Mesothelial cell of epicardium (in vitro differentiated cells): ENCODE measurements at regions not wholly inside any gene's neighbourhood (a gene's known extent, or its start where the extent isn't known, plus 50 kb on each side); places are given as distances from the start of the nearest gene placed in this dataset.
A peak's percentile ranks its signal among the peaks of the same experiment; 100 is the strongest.

Source experiments
- DNase-seq, 2 experiments: peaks; one replicate each; pipeline ENCODE4 v3.0.0; 2021; ENCODE audit warnings: low spot score in 2 of 2; ENCODE audit not compliant: unreplicated experiment in 2 of 2
- H3K27ac Mint-ChIP-seq: 2 replicates; pipeline ENCODE4 v1.8.0; 2021; ENCODE audit warnings: mixed read lengths
- H3K27me3 Mint-ChIP-seq: 2 replicates; pipeline ENCODE4 v1.8.0; 2021; ENCODE audit warnings: low read depth, mixed read lengths
- H3K36me3 Mint-ChIP-seq: 2 replicates; pipeline ENCODE4 v1.8.0; 2021; ENCODE audit warnings: mixed read lengths
- H3K4me1 Mint-ChIP-seq: 2 replicates; pipeline ENCODE4 v1.8.0; 2021; ENCODE audit warnings: mixed read lengths
- H3K4me3 Mint-ChIP-seq: 2 replicates; pipeline ENCODE4 v1.8.0; 2021; ENCODE audit warnings: mild to moderate bottlenecking, moderate library complexity, mixed read lengths
- H3K9me3 Mint-ChIP-seq: 2 replicates; pipeline ENCODE4 v1.8.0; 2021; ENCODE audit warnings: mixed read lengths
- TF ChIP-seq, protein P1 (sequence below): fragments of 200-600 bp; sonication (generic); IDR thresholded peaks from one replicate; pipeline ENCODE4 v1.5.0; 2021; ENCODE audit warnings: antibody characterized with exemption; ENCODE audit not compliant: unreplicated experiment

DNA sequence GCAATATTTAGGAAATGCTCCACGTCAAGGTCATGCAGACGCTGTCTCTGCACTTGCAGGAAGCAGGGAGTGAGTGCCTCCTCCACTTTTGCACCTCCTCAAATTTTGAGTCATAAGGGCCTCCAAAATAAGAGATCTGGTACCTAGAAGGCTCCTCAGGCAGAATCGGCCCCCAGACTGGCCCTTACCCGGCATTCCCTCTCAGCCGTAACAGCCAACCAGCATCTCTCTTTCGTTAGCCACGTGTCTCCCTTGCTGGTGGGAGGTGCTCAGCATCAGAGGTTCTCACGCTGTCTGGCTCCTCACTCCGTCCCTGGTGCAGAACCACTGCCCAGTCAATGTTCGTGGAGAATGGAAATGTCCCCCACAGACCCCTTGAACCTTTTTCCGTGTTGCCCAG lies 75.3 kb downstream of the ANKRD60 start:
- no peaks in the 10 kb centered on the region for H3K36me3 Mint-ChIP-seq
- H3K9me3 Mint-ChIP-seq = no peaks in the 10 kb centered on the region
- no peak overlapping the region for H3K4me3 Mint-ChIP-seq
- H3K4me1 Mint-ChIP-seq = peaks cover 2% of the 10 kb centered on the region
- H3K27ac Mint-ChIP-seq = no peak overlapping the region
- TF ChIP-seq, protein P1, sequence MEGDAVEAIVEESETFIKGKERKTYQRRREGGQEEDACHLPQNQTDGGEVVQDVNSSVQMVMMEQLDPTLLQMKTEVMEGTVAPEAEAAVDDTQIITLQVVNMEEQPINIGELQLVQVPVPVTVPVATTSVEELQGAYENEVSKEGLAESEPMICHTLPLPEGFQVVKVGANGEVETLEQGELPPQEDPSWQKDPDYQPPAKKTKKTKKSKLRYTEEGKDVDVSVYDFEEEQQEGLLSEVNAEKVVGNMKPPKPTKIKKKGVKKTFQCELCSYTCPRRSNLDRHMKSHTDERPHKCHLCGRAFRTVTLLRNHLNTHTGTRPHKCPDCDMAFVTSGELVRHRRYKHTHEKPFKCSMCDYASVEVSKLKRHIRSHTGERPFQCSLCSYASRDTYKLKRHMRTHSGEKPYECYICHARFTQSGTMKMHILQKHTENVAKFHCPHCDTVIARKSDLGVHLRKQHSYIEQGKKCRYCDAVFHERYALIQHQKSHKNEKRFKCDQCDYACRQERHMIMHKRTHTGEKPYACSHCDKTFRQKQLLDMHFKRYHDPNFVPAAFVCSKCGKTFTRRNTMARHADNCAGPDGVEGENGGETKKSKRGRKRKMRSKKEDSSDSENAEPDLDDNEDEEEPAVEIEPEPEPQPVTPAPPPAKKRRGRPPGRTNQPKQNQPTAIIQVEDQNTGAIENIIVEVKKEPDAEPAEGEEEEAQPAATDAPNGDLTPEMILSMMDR = no peak
- no peak for DNase-seq
- H3K27me3 Mint-ChIP-seq = peaks cover 81% of the 10 kb centered on the region

DNA sequence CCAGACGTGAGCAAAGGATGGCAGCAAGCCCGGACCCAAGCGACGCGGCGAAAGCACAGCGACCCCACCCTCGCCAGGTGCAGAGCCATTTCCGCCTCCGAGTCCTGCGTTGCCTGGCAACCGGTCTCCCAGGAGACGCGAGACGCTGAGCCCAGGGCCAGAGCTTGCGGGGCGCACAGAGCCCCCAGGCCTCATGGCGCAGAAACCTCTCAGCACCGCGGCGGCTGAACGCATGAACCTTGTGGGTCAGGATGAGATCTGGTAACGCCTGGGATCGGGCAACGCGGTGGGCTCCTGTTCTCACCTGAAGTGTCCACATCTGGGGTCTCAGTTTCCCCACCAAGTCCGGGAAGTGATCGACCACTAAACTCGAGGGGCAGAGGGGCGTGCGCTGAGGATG lies 77.7 kb downstream of the ANKRD60 start:
- no peak overlapping the region for H3K27ac Mint-ChIP-seq
- peak in 1 of 2 experiments; percentile 48 for DNase-seq
- peaks cover 4% of the 10 kb centered on the region for H3K9me3 Mint-ChIP-seq
- peaks cover 90% of the 10 kb centered on the region for H3K27me3 Mint-ChIP-seq
- no peaks in the 10 kb centered on the region for H3K36me3 Mint-ChIP-seq
- TF ChIP-seq, protein P1 = no peak
- H3K4me3 Mint-ChIP-seq = no peak overlapping the region
- peaks cover 2% of the 10 kb centered on the region for H3K4me1 Mint-ChIP-seq

- Mint-ChIP-seq H3K4me3 (no peak overlapping the region), H3K27ac (no peak overlapping the region), H3K9me3 (peaks cover 4% of the 10 kb centered on the region), H3K36me3 (no peaks in the 10 kb centered on the region), H3K27me3 (peaks cover 78% of the 10 kb centered on the region), H3K4me1 (peaks cover 2% of the 10 kb centered on the region)
- TF ChIP-seq, protein P1 = no peak
- DNase-seq = no peak
Measured at GRCh38 chr20:58149437-58150091, 78.9 kb downstream of the ANKRD60 start.

GRCh38 chr20:58148891-58149290 lies 79.6 kb downstream of the ANKRD60 start:
- Mint-ChIP-seq H3K36me3 (no peaks in the 10 kb centered on the region), H3K27ac (no peak overlapping the region), H3K9me3 (peaks cover 4% of the 10 kb centered on the region), H3K27me3 (peaks cover 74% of the 10 kb centered on the region), H3K4me1 (peaks cover 2% of the 10 kb centered on the region), H3K4me3 (no peak overlapping the region)
- TF ChIP-seq, protein P1 = no peak
- DNase-seq = no peak

- H3K27ac Mint-ChIP-seq = no peak overlapping the region
- no peak overlapping the region for H3K4me3 Mint-ChIP-seq
- TF ChIP-seq, protein P1 = no peak
- peaks cover 63% of the 10 kb centered on the region for H3K27me3 Mint-ChIP-seq
- DNase-seq = no peak
- peaks cover 4% of the 10 kb centered on the region for H3K4me1 Mint-ChIP-seq
- peaks cover 4% of the 10 kb centered on the region for H3K9me3 Mint-ChIP-seq
- no peaks in the 10 kb centered on the region for H3K36me3 Mint-ChIP-seq
Measured at GRCh38 chr20:58147628-58148370, 80.7 kb downstream of the ANKRD60 start.
